ENCODE measurements at regions not wholly inside any gene's neighbourhood (a gene's known extent, or its start where the extent isn't known, plus 50 kb on each side); places are given as distances from the start of the nearest gene placed in this dataset.

DNA sequence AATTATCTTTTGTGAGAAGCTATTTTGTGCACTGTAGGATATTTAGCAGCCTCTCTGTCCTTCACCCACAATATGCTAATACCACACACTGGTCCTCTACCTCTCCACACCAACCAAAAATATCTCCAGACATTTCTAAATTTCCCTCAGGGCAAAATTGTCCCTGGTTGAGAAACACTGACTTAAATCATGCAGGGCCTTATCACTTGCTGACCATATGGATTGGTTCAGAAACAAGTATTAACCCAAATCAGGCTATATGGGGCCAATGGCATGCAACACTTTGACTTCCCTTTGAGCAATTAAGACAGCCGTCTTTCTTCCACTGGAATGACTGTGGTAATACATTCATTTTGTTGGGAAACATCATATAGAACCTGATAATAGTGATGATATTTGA is 251.1 kb downstream of the CNTN3 start:
- TF ChIP-seq, protein P1, sequence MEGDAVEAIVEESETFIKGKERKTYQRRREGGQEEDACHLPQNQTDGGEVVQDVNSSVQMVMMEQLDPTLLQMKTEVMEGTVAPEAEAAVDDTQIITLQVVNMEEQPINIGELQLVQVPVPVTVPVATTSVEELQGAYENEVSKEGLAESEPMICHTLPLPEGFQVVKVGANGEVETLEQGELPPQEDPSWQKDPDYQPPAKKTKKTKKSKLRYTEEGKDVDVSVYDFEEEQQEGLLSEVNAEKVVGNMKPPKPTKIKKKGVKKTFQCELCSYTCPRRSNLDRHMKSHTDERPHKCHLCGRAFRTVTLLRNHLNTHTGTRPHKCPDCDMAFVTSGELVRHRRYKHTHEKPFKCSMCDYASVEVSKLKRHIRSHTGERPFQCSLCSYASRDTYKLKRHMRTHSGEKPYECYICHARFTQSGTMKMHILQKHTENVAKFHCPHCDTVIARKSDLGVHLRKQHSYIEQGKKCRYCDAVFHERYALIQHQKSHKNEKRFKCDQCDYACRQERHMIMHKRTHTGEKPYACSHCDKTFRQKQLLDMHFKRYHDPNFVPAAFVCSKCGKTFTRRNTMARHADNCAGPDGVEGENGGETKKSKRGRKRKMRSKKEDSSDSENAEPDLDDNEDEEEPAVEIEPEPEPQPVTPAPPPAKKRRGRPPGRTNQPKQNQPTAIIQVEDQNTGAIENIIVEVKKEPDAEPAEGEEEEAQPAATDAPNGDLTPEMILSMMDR (IDR thresholded peaks at IDR 0.05; ENCODE audit: low read length): no peak
- no peak for TF ChIP-seq EZH2phosphoT487 (IDR thresholded peaks at IDR 0.05; ENCODE audit: low read length)
